ENCODE measurements at regions not wholly inside any gene's neighbourhood (a gene's known extent, or its start where the extent isn't known, plus 50 kb on each side); places are given as distances from the start of the nearest gene placed in this dataset.

DNA sequence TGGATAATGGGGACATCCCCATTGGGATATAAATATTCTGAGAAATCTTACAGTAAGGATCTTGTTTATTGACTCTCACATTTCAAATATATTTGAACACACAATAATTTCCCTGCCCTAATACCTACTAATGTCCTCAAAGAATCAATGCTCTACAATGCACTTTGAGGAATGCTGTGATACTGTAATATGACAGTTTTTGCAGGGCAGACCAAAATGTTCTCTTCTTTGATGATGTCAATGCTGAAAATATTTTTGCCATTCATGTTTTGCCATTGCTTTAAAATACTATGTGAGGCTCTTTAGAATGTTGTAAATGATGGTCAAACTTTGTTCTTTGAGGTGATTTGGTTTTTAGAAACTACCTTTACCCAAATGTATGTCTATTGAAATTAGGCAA lies 594.1 kb downstream of the INHBA start:
- H3K9ac ChIP-seq (ENCODE audit: insufficient read depth in 1 of 2, low read length in 2 of 2): no peak overlapping the region
- H3K27ac ChIP-seq (ENCODE audit: low read depth in 1 of 2, low read length in 1 of 2): no peak overlapping the region
- DNase-seq: no peak
- TF ChIP-seq, protein P1, sequence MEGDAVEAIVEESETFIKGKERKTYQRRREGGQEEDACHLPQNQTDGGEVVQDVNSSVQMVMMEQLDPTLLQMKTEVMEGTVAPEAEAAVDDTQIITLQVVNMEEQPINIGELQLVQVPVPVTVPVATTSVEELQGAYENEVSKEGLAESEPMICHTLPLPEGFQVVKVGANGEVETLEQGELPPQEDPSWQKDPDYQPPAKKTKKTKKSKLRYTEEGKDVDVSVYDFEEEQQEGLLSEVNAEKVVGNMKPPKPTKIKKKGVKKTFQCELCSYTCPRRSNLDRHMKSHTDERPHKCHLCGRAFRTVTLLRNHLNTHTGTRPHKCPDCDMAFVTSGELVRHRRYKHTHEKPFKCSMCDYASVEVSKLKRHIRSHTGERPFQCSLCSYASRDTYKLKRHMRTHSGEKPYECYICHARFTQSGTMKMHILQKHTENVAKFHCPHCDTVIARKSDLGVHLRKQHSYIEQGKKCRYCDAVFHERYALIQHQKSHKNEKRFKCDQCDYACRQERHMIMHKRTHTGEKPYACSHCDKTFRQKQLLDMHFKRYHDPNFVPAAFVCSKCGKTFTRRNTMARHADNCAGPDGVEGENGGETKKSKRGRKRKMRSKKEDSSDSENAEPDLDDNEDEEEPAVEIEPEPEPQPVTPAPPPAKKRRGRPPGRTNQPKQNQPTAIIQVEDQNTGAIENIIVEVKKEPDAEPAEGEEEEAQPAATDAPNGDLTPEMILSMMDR (IDR thresholded peaks at IDR 0.05; ENCODE audit: control extremely low read depth, extremely low read depth): no peak
- H3K4me3 ChIP-seq: no peak overlapping the region
- no peaks in the 10 kb centered on the region for H3K27me3 ChIP-seq (ENCODE audit: control insufficient read depth in 3 of 3, insufficient read depth in 3 of 3, low read length in 2 of 3)
- no peaks in the 10 kb centered on the region for H3K36me3 ChIP-seq (ENCODE audit: control insufficient read depth in 4 of 4, insufficient read depth in 4 of 4, low read length in 4 of 4)
- peaks cover 0 to 4% (median 0%) of the 10 kb centered on the region in 5 donors for H3K4me1 ChIP-seq (ENCODE audit: control insufficient read depth in 5 of 5, insufficient read depth in 5 of 5, low read length in 5 of 5)
- ATAC-seq (ENCODE audit: insufficient read depth, low FRiP score): no peak
- H3K9me3 ChIP-seq (ENCODE audit: control insufficient read depth in 4 of 4, insufficient read depth in 3 of 4, low read length in 3 of 4): peaks cover 0 to 1% (median 0%) of the 10 kb centered on the region in 4 donors

DNA sequence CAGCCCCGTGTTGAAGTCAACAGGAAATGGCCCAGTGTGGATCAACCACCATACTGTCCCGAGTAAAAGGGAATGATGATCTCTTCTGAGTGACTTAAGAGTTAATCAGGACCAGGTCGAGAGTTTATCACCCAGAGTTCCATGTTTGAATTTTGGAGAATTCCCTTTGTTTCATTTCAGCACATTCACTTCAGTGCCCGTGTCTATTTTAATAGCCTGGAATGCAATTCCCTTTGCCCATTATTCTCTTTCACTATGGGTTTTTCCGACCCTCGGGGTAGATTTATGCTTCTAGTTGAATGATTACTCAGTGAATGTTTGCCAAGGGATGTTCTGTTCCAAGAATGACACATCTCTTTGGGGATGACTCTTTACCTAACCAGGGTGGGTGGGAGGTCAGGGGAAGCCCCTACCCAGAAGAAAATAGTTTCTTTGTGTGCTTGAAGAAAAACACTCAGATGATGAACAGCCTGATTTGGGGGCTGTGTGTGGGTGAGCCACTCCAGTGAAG lies 594.9 kb downstream of the INHBA start:
- Histone ChIP-seq H3K9me3 (ENCODE audit: control insufficient read depth in 4 of 4, insufficient read depth in 3 of 4, low read length in 3 of 4) (peaks cover 0 to 1% (median 0%) of the 10 kb centered on the region in 4 donors), H3K27ac (ENCODE audit: low read depth in 1 of 2, low read length in 1 of 2) (no peak overlapping the region), H3K9ac (ENCODE audit: insufficient read depth in 1 of 2, low read length in 2 of 2) (no peak overlapping the region), H3K36me3 (ENCODE audit: control insufficient read depth in 4 of 4, insufficient read depth in 4 of 4, low read length in 4 of 4) (no peaks in the 10 kb centered on the region), H3K4me1 (ENCODE audit: control insufficient read depth in 5 of 5, insufficient read depth in 5 of 5, low read length in 5 of 5) (no peaks in the 10 kb centered on the region), H3K27me3 (ENCODE audit: control insufficient read depth in 3 of 3, insufficient read depth in 3 of 3, low read length in 2 of 3) (no peaks in the 10 kb centered on the region), H3K4me3 (no peak overlapping the region)
- 64 to 82% methylated on average over 6 of the region's 6 CpGs for WGBS, 2 donors
- TF ChIP-seq, protein P1 (IDR thresholded peaks at IDR 0.05; ENCODE audit: control extremely low read depth, extremely low read depth): no peak
- DNase-seq (no peak), ATAC-seq (ENCODE audit: insufficient read depth, low FRiP score) (no peak)

DNA sequence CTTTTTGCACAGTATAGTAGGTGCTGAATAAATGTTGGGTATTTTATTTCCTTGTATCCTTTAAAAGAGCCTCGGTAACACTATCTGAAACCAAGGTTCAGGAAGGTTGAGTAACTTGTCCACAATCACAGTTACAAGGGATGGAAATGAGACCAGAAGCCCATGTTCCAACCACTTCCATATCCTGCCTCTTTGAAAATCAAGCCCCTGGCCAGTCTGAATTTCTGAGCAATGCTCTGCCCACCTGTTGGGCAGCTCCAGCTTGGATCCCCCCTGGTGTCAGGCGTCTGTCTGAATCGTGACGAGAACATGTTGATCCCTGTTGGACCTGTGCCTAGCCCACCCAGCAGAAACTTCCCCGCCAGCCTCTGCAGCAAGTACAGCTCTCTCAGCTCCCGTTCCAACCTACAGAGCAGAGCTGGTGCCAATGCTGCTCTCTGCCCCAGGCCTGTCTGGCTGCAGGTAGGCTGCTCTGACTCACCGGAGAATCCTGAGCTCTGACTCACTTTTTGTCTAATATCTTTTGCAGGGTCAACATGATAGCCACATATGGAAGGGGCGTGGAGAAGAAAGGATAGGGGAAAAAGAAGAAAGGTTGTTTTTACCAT lies 595.5 kb downstream of the INHBA start:
- Histone ChIP-seq H3K4me3 (no peak overlapping the region), H3K36me3 (ENCODE audit: control insufficient read depth in 4 of 4, insufficient read depth in 4 of 4, low read length in 4 of 4) (no peaks in the 10 kb centered on the region), H3K9me3 (ENCODE audit: control insufficient read depth in 4 of 4, insufficient read depth in 3 of 4, low read length in 3 of 4) (peaks cover 0 to 1% (median 0%) of the 10 kb centered on the region in 4 donors), H3K4me1 (ENCODE audit: control insufficient read depth in 5 of 5, insufficient read depth in 5 of 5, low read length in 5 of 5) (no peaks in the 10 kb centered on the region), H3K9ac (ENCODE audit: insufficient read depth in 1 of 2, low read length in 2 of 2) (no peak overlapping the region), H3K27me3 (ENCODE audit: control insufficient read depth in 3 of 3, insufficient read depth in 3 of 3, low read length in 2 of 3) (no peaks in the 10 kb centered on the region), H3K27ac (ENCODE audit: low read depth in 1 of 2, low read length in 1 of 2) (no peak overlapping the region)
- ATAC-seq (ENCODE audit: insufficient read depth, low FRiP score): no peak
- WGBS, 2 donors: 78 to 95% methylated on average over 8 of the region's 8 CpGs
- DNase-seq: no peak
- TF ChIP-seq, protein P1 (IDR thresholded peaks at IDR 0.05; ENCODE audit: control extremely low read depth, extremely low read depth): no peak

DNA sequence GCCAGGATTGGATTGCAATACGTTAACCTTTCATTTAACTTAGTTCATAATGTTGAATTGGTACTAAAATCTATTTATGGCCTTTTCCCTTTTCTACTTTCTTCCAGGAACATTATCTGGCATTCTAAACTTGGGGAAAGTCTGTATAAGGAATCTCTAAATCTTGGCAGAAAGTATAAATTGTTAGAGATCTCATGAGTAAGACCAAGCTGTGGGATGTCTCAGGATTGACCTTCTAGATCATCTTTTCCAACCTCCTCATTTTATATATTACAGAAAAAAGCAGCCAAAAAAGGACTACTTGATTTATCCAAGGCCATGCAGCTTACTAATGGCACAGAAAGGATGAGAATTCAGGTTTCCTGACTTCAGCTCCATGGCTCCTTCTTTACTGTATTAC lies 598.3 kb downstream of the INHBA start:
- no peak overlapping the region for H3K9ac ChIP-seq (ENCODE audit: insufficient read depth in 1 of 2, low read length in 2 of 2)
- no peak overlapping the region for H3K27ac ChIP-seq (ENCODE audit: low read depth in 1 of 2, low read length in 1 of 2)
- H3K4me1 ChIP-seq (ENCODE audit: control insufficient read depth in 5 of 5, insufficient read depth in 5 of 5, low read length in 5 of 5): no peaks in the 10 kb centered on the region
- no peaks in the 10 kb centered on the region for H3K36me3 ChIP-seq (ENCODE audit: control insufficient read depth in 4 of 4, insufficient read depth in 4 of 4, low read length in 4 of 4)
- TF ChIP-seq, protein P1 (IDR thresholded peaks at IDR 0.05; ENCODE audit: control extremely low read depth, extremely low read depth): no peak
- no peak overlapping the region for H3K4me3 ChIP-seq
- DNase-seq (no peak), ATAC-seq (ENCODE audit: insufficient read depth, low FRiP score) (no peak)
- peaks cover 0 to 1% (median 0%) of the 10 kb centered on the region in 4 donors for H3K9me3 ChIP-seq (ENCODE audit: control insufficient read depth in 4 of 4, insufficient read depth in 3 of 4, low read length in 3 of 4)
- WGBS, 2 donors: 69 to 77% methylated on average over 1 of the region's 1 CpG
- H3K27me3 ChIP-seq (ENCODE audit: control insufficient read depth in 3 of 3, insufficient read depth in 3 of 3, low read length in 2 of 3): no peaks in the 10 kb centered on the region
